Liver (tissue), 8 donors: ENCODE measurements at regions not wholly inside any gene's neighbourhood (a gene's known extent, or its start where the extent isn't known, plus 50 kb on each side); places are given as distances from the start of the nearest gene placed in this dataset.

ENCODE experiments used
- DNase-seq: peaks from one replicate; pipeline ENCODE4 v3.0.0-alpha.2; 2017; ENCODE audit warnings: low spot score
- H3K27ac ChIP-seq, 2 donors: one replicate each; pipeline ENCODE4 v1.7.0; 2013; ENCODE audit warnings: inconsistent platforms in 2 of 2, low read length in 2 of 2, control low read depth in 1 of 2, low read depth in 1 of 2, mild to moderate bottlenecking in 1 of 2
- H3K27me3 ChIP-seq, 4 donors: one replicate each; pipeline versions ENCODE4 v1.6.1 to v1.7.0; 2013; ENCODE audit warnings: low read length in 3 of 4, inconsistent platforms in 1 of 4, mild to moderate bottlenecking in 1 of 4, moderate library complexity in 1 of 4; ENCODE audit not compliant: control insufficient read depth in 4 of 4, insufficient read depth in 4 of 4
- H3K36me3 ChIP-seq, 4 donors: one replicate each; pipeline versions ENCODE4 v1.6.1 to v1.7.0; 2013; ENCODE audit warnings: low read length in 3 of 4, mild to moderate bottlenecking in 3 of 4, low read depth in 1 of 4, moderate library complexity in 1 of 4; ENCODE audit not compliant: control insufficient read depth in 4 of 4, insufficient read depth in 3 of 4
- H3K4me1 ChIP-seq, 4 donors: one replicate each; pipeline versions ENCODE4 v1.6.1 to v1.7.0; 2013; ENCODE audit warnings: low read length in 3 of 4, mild to moderate bottlenecking in 3 of 4, moderate library complexity in 1 of 4; ENCODE audit not compliant: control insufficient read depth in 4 of 4, insufficient read depth in 4 of 4
- H3K4me3 ChIP-seq, 3 donors: one replicate each; pipeline versions ENCODE4 v1.6.1 to v1.7.0; 2013; ENCODE audit warnings: low read length in 3 of 3, control low read depth in 1 of 3, low read depth in 1 of 3, mild to moderate bottlenecking in 1 of 3
- H3K9ac ChIP-seq, 2 donors: one replicate each; pipeline ENCODE4 v1.7.0; 2013; ENCODE audit warnings: low read length in 2 of 2, mild to moderate bottlenecking in 2 of 2, moderate library complexity in 2 of 2, control low read depth in 1 of 2, low read depth in 1 of 2
- H3K9me3 ChIP-seq, 4 donors: one replicate each; pipeline versions ENCODE4 v1.6.1 to v1.7.0; 2013; ENCODE audit warnings: low read length in 3 of 4; ENCODE audit not compliant: control insufficient read depth in 4 of 4
- ATF3 ChIP-seq: IDR thresholded peaks from 2 replicates; pipeline ENCODE4 v1.6.1; 2016; ENCODE audit warnings: antibody characterized with exemption
- EGR1 ChIP-seq, 2 donors: IDR thresholded peaks; 2 replicates each; pipeline ENCODE4 v1.6.1; 2016 to 2018; ENCODE audit warnings: antibody characterized with exemption in 2 of 2, low read depth in 2 of 2
- FOXA2 ChIP-seq: IDR thresholded peaks from 2 replicates; pipeline ENCODE4 v1.6.1; 2016; ENCODE audit warnings: antibody characterized with exemption
- GABPA ChIP-seq, 2 donors: IDR thresholded peaks in 1 of 2; conservative IDR thresholded peaks in 1 of 2; 2 replicates each; pipeline ENCODE4 v1.6.1; 2016; ENCODE audit warnings: antibody characterized with exemption in 2 of 2, mild to moderate bottlenecking in 1 of 2, moderate library complexity in 1 of 2
- HNF4A ChIP-seq, 2 donors: conservative IDR thresholded peaks; 2 replicates each; pipeline ENCODE4 v1.6.1; 2016; ENCODE audit warnings: antibody characterized with exemption in 2 of 2, mild to moderate bottlenecking in 2 of 2
- HNF4G ChIP-seq: IDR thresholded peaks from 2 replicates; pipeline ENCODE4 v1.6.1; 2016; ENCODE audit warnings: antibody characterized with exemption
- JUND ChIP-seq, 2 donors: IDR thresholded peaks; 2 replicates each; pipeline ENCODE4 v1.6.1; 2016; ENCODE audit warnings: antibody characterized with exemption in 2 of 2
- NR2F2 ChIP-seq: IDR thresholded peaks from 2 replicates; pipeline ENCODE4 v1.6.1; 2016; ENCODE audit warnings: antibody characterized with exemption
- RXRA ChIP-seq, 2 donors: IDR thresholded peaks; 2 replicates each; pipeline ENCODE4 v1.6.1; 2017 to 2018; ENCODE audit warnings: antibody characterized with exemption in 2 of 2, mild to moderate bottlenecking in 1 of 2
- TAF1 ChIP-seq: conservative IDR thresholded peaks from 2 replicates; pipeline ENCODE4 v1.6.1; 2016; ENCODE audit warnings: antibody characterized with exemption, mild to moderate bottlenecking
- YY1 ChIP-seq: IDR thresholded peaks from 2 replicates; pipeline ENCODE4 v1.6.1; 2016; ENCODE audit warnings: antibody characterized with exemption, mild to moderate bottlenecking
- WGBS: extraction: QIAGEN DNeasy Blood & Tissue Kit; methylation state at CpG from one replicate; pipeline ENCODE4 v1.1.7; 2013; 5-methylcytosine and 5-hydroxymethylcytosine counted together
- TF ChIP-seq, protein P1 (sequence below): fragments of 150-350 bp; IDR thresholded peaks from 2 replicates; pipeline ENCODE4 v1.5.1; 2017; ENCODE audit warnings: improper control_type of control experiment, low read depth, low read length; ENCODE audit not compliant: missing input control
- TF ChIP-seq, protein P2 (sequence below): IDR thresholded peaks from 2 replicates; pipeline ENCODE4 v1.6.1; 2016; ENCODE audit warnings: antibody characterized with exemption
- donor health status: healthy.
- donor health status: healthy.
- donor health status: healthy.
- donor health status: healthy.
- donor health status: healthy.

DNA sequence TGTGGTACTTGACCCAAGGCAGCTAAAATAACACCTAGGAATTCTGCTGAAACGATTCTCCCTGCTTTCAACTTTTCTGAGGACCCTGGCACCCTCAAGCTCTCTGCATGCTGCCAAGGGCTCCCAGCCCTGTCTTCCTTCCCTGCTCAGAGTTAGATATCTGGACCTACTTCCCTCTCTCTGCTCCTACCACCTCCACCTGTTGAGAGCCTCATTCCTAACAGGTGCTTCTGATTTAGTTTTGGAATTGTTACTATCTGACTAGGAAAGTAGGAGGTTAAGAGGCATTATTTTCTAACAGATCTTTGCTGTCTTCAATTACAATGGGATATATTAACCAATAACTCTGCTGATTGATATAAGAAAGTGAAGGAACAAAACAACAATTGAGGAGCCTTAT lies 253.8 kb downstream of the FZD1 start (continued):
- TF ChIP-seq, protein P1, sequence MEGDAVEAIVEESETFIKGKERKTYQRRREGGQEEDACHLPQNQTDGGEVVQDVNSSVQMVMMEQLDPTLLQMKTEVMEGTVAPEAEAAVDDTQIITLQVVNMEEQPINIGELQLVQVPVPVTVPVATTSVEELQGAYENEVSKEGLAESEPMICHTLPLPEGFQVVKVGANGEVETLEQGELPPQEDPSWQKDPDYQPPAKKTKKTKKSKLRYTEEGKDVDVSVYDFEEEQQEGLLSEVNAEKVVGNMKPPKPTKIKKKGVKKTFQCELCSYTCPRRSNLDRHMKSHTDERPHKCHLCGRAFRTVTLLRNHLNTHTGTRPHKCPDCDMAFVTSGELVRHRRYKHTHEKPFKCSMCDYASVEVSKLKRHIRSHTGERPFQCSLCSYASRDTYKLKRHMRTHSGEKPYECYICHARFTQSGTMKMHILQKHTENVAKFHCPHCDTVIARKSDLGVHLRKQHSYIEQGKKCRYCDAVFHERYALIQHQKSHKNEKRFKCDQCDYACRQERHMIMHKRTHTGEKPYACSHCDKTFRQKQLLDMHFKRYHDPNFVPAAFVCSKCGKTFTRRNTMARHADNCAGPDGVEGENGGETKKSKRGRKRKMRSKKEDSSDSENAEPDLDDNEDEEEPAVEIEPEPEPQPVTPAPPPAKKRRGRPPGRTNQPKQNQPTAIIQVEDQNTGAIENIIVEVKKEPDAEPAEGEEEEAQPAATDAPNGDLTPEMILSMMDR = no peak
- TF ChIP-seq HNF4A (conservative IDR thresholded peaks at IDR 0.05) = no peak

GRCh38 chr7:91519241-91520158 lies 255.3 kb downstream of the FZD1 start:
- no peak overlapping the region for H3K9ac ChIP-seq
- DNase-seq = no peak
- peaks cover 0 to 3% (median 0%) of the 10 kb centered on the region in 4 donors for H3K27me3 ChIP-seq
- 71% methylated on average over 8 of the region's 8 CpGs for WGBS
- H3K4me1 ChIP-seq = no peaks in the 10 kb centered on the region
- no peaks in the 10 kb centered on the region for H3K9me3 ChIP-seq
- TF ChIP-seq HNF4G (no peak), JUND (IDR thresholded peaks at IDR 0.05) (no peak), EGR1 (IDR thresholded peaks at IDR 0.05; ENCODE audit: low read depth in 2 of 2) (no peak), RXRA (IDR thresholded peaks at IDR 0.05) (no peak), TAF1 (no peak), ATF3 (no peak), FOXA2 (no peak), GABPA (IDR thresholded peaks at IDR 0.05 in 1 of 2, conservative IDR thresholded peaks at IDR 0.05 in 1 of 2) (no peak), HNF4A (conservative IDR thresholded peaks at IDR 0.05) (no peak), NR2F2 (no peak)
- TF ChIP-seq, protein P2, sequence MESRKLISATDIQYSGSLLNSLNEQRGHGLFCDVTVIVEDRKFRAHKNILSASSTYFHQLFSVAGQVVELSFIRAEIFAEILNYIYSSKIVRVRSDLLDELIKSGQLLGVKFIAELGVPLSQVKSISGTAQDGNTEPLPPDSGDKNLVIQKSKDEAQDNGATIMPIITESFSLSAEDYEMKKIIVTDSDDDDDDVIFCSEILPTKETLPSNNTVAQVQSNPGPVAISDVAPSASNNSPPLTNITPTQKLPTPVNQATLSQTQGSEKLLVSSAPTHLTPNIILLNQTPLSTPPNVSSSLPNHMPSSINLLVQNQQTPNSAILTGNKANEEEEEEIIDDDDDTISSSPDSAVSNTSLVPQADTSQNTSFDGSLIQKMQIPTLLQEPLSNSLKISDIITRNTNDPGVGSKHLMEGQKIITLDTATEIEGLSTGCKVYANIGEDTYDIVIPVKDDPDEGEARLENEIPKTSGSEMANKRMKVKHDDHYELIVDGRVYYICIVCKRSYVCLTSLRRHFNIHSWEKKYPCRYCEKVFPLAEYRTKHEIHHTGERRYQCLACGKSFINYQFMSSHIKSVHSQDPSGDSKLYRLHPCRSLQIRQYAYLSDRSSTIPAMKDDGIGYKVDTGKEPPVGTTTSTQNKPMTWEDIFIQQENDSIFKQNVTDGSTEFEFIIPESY = no peak
- TF ChIP-seq, protein P1 = no peak
- peaks cover 0 to 2% (median 0%) of the 10 kb centered on the region in 4 donors for H3K36me3 ChIP-seq
- no peak overlapping the region for H3K27ac ChIP-seq
- H3K4me3 ChIP-seq = no peak overlapping the region

DNA sequence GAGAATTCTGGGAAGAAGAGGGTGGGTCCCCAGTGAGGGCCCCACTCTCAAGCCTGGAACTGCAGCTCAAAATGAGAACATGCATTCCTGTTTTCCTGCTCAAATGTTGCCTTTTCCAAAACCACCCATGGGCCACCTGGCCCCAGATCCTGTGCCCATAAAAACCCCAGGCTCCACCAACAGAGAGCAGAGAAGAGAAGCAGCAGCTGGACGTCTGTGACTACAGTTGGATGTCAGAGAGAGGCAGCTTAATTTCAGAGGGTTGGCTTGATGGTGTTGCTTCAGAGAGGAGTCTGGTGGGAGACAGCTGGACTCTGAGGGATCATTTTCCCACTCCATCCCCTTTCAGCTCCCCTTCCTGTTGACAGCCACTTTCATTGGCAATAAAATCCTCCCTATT lies 256.4 kb downstream of the FZD1 start:
- TF ChIP-seq NR2F2 (no peak), YY1 (no peak), FOXA2 (no peak), RXRA (IDR thresholded peaks at IDR 0.05) (no peak)
- TF ChIP-seq, protein P1 = no peak
- TF ChIP-seq, protein P2 = no peak
- Histone ChIP-seq H3K4me1 (no peaks in the 10 kb centered on the region), H3K27ac (no peak overlapping the region), H3K36me3 (peaks cover 0 to 2% (median 0%) of the 10 kb centered on the region in 4 donors), H3K27me3 (peaks cover 0 to 3% (median 0%) of the 10 kb centered on the region in 4 donors), H3K4me3 (no peak overlapping the region), H3K9ac (no peak overlapping the region), H3K9me3 (no peaks in the 10 kb centered on the region)
- WGBS = 61% methylated on average over 1 of the region's 1 CpG
- DNase-seq = no peak
